ENCODE measurements at regions not wholly inside any gene's neighbourhood (a gene's known extent, or its start where the extent isn't known, plus 50 kb on each side); places are given as distances from the start of the nearest gene placed in this dataset.

GRCh38 chr10:109647627-109648026 lies 275.7 kb downstream of the XPNPEP1 start:
- TF ChIP-seq, protein P1, sequence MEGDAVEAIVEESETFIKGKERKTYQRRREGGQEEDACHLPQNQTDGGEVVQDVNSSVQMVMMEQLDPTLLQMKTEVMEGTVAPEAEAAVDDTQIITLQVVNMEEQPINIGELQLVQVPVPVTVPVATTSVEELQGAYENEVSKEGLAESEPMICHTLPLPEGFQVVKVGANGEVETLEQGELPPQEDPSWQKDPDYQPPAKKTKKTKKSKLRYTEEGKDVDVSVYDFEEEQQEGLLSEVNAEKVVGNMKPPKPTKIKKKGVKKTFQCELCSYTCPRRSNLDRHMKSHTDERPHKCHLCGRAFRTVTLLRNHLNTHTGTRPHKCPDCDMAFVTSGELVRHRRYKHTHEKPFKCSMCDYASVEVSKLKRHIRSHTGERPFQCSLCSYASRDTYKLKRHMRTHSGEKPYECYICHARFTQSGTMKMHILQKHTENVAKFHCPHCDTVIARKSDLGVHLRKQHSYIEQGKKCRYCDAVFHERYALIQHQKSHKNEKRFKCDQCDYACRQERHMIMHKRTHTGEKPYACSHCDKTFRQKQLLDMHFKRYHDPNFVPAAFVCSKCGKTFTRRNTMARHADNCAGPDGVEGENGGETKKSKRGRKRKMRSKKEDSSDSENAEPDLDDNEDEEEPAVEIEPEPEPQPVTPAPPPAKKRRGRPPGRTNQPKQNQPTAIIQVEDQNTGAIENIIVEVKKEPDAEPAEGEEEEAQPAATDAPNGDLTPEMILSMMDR (IDR thresholded peaks at IDR 0.05; ENCODE audit: insufficient read depth, low read length, poor library complexity, severe bottlenecking), result no peak
- TF ChIP-seq EZH2phosphoT487 (conservative IDR thresholded peaks at IDR 0.05; ENCODE audit: low read length), result no peak
